ENCODE measurements at regions not wholly inside any gene's neighbourhood (a gene's known extent, or its start where the extent isn't known, plus 50 kb on each side); places are given as distances from the start of the nearest gene placed in this dataset.

DNA sequence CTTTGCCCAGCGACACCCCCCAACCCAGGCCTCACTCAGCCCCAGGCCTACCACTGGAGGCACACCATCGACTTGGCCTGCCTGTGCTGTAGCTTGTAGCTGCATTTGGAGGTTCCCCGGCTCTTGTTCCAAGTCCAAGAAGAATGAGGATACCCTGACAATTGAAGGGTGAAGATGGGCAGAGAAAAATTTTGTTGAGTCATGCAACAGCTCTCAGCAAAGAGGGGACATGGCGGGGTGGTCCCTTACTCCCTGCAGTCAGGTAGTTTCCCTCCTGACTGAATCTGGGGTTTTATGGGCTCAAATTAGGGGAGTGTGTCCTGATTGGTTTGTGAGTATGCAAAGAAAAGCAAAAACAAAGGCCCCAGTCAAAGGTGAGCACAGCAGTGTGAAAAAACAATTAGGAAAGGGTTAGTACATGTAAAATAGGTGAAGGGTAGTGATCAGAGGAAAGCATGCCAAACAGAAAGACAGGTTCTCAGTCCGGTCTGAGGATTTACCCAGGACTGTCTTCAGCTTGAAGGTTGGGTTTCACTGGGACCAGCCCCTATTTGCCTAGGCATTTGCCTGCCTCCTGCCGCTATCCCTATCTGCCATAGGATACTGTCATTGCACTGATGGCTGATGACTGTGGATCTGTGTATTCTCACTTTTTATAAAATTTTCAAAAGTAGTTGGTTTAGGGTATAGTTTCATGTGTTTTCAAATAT is 316.4 kb upstream of the RND3 start:
- TF ChIP-seq, protein P1, sequence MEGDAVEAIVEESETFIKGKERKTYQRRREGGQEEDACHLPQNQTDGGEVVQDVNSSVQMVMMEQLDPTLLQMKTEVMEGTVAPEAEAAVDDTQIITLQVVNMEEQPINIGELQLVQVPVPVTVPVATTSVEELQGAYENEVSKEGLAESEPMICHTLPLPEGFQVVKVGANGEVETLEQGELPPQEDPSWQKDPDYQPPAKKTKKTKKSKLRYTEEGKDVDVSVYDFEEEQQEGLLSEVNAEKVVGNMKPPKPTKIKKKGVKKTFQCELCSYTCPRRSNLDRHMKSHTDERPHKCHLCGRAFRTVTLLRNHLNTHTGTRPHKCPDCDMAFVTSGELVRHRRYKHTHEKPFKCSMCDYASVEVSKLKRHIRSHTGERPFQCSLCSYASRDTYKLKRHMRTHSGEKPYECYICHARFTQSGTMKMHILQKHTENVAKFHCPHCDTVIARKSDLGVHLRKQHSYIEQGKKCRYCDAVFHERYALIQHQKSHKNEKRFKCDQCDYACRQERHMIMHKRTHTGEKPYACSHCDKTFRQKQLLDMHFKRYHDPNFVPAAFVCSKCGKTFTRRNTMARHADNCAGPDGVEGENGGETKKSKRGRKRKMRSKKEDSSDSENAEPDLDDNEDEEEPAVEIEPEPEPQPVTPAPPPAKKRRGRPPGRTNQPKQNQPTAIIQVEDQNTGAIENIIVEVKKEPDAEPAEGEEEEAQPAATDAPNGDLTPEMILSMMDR (IDR thresholded peaks at IDR 0.05; ENCODE audit: insufficient read depth, low read length) = no peak
- TF ChIP-seq POLR2AphosphoS5 (IDR thresholded peaks at IDR 0.05; ENCODE audit: low read depth) = no peak
- TF ChIP-seq, protein P2, sequence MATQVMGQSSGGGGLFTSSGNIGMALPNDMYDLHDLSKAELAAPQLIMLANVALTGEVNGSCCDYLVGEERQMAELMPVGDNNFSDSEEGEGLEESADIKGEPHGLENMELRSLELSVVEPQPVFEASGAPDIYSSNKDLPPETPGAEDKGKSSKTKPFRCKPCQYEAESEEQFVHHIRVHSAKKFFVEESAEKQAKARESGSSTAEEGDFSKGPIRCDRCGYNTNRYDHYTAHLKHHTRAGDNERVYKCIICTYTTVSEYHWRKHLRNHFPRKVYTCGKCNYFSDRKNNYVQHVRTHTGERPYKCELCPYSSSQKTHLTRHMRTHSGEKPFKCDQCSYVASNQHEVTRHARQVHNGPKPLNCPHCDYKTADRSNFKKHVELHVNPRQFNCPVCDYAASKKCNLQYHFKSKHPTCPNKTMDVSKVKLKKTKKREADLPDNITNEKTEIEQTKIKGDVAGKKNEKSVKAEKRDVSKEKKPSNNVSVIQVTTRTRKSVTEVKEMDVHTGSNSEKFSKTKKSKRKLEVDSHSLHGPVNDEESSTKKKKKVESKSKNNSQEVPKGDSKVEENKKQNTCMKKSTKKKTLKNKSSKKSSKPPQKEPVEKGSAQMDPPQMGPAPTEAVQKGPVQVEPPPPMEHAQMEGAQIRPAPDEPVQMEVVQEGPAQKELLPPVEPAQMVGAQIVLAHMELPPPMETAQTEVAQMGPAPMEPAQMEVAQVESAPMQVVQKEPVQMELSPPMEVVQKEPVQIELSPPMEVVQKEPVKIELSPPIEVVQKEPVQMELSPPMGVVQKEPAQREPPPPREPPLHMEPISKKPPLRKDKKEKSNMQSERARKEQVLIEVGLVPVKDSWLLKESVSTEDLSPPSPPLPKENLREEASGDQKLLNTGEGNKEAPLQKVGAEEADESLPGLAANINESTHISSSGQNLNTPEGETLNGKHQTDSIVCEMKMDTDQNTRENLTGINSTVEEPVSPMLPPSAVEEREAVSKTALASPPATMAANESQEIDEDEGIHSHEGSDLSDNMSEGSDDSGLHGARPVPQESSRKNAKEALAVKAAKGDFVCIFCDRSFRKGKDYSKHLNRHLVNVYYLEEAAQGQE (IDR thresholded peaks at IDR 0.05; ENCODE audit: insufficient replicate concordance, low read depth) = no peak
- TF ChIP-seq GABPA (IDR thresholded peaks at IDR 0.05; ENCODE audit: low read depth) = no peak
- TF ChIP-seq SPI1 (IDR thresholded peaks at IDR 0.05; ENCODE audit: borderline replicate concordance, low read depth) = no peak
